Cardiac fibroblast (primary cell): ENCODE measurements at regions not wholly inside any gene's neighbourhood (a gene's known extent, or its start where the extent isn't known, plus 50 kb on each side); places are given as distances from the start of the nearest gene placed in this dataset.

ENCODE experiments used
- DNase-seq, 2 donors: peaks; one replicate each; pipeline versions ENCODE4 v3.0.0 to v3.0.0-alpha.2; 2010; ENCODE audit warnings: low read depth in 2 of 2
- H3K4me3 ChIP-seq, 2 donors: replicated peaks in 1 of 2; 1 replicate in 1 of 2; 2 replicates in 1 of 2; pipeline ENCODE4 v1.5.1; 2011; ENCODE audit warnings: low read depth in 2 of 2, low read length in 2 of 2, mild to moderate bottlenecking in 2 of 2, moderate library complexity in 1 of 2
- TF ChIP-seq, protein P1 (sequence below): IDR thresholded peaks from one replicate; pipeline ENCODE4 v1.5.1; 2011; ENCODE audit warnings: low read depth, mild to moderate bottlenecking, low read length, inconsistent platforms

DNA sequence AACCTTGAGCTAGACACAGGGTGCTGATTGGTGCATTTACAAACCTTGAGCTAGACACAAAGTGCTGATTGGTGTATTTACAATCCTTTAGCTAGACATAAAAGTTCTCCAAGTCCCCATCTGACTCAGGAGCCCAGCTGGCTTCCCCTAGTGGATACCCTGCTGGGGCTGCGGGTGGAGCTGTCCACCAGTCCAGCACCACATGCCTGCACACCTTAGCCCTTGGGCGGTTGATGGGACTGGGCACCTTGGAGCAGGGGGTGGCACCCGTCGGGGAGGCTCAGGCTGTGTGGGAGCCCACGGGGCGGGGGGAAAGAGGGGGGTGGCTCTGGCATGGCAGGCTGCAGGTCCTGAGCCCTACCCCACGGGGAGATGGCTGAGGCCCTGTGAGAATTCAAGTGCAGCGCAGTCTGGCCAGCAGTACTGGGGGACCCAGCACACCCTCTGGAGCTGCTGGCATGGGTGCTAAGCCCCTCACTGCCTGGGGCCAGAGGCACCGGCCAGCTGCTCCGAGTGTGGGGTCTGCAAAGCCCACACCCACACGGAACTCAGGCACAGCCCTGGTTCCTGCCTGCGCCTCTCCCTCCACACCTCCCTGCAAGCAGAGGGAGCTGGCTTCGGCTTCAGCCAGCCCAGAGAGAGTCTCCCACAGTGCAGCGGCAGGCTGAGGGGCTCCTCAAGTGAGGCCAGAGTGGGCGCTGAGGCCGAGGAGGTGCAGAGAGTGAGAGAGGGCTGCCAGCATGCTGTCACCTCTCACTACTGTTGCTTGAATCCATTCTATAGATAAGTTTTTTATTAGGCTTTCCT, 369.8 kb upstream of the SMIM30 start:
- no peak for DNase-seq
- no peak overlapping the region for H3K4me3 ChIP-seq
- TF ChIP-seq, protein P1, sequence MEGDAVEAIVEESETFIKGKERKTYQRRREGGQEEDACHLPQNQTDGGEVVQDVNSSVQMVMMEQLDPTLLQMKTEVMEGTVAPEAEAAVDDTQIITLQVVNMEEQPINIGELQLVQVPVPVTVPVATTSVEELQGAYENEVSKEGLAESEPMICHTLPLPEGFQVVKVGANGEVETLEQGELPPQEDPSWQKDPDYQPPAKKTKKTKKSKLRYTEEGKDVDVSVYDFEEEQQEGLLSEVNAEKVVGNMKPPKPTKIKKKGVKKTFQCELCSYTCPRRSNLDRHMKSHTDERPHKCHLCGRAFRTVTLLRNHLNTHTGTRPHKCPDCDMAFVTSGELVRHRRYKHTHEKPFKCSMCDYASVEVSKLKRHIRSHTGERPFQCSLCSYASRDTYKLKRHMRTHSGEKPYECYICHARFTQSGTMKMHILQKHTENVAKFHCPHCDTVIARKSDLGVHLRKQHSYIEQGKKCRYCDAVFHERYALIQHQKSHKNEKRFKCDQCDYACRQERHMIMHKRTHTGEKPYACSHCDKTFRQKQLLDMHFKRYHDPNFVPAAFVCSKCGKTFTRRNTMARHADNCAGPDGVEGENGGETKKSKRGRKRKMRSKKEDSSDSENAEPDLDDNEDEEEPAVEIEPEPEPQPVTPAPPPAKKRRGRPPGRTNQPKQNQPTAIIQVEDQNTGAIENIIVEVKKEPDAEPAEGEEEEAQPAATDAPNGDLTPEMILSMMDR = no peak

DNA sequence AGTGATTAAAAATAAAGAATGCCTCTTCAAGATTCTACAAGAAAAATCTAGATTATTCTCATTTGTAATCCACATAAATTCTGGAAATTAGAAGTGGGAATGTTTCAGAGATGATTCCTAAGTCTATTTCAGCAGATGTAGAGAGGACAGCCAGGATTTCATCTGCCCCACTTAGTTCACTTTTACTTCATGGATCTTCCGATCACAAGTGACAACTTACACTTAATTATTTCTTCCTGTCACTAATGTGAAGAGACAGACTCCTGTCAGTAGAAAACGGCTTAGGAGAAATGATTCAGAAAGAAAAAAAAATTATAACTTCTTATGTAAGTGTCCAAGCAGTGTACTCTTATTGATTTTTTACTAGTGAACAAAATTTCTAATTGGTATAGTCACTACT, 368.2 kb upstream of the SMIM30 start:
- H3K4me3 ChIP-seq = no peak overlapping the region
- DNase-seq = no peak

DNA sequence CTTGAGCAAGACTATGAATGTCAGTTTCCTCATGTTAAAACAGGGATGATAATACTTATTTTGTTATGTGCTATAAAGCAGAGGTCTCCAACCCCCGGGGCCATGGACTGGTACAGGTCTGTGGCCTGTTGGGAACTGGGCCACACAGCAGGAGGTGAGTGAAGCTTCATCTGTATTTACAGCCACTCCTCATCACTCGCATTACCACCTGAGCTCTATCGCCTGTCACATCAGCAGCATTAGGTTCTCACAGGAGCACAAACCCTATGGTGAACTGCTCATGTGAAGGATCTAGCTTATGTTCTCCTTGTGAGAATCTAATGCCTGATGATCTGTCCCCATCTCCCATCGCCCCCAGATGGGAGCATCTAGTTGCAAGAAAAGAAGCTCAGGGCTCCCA, 365.3 kb upstream of the SMIM30 start:
- TF ChIP-seq, protein P1 = no peak
- no peak overlapping the region for H3K4me3 ChIP-seq

More for the DNA sequence above, 368.2 kb upstream of the SMIM30 start:
- TF ChIP-seq, protein P1 = no peak

DNA sequence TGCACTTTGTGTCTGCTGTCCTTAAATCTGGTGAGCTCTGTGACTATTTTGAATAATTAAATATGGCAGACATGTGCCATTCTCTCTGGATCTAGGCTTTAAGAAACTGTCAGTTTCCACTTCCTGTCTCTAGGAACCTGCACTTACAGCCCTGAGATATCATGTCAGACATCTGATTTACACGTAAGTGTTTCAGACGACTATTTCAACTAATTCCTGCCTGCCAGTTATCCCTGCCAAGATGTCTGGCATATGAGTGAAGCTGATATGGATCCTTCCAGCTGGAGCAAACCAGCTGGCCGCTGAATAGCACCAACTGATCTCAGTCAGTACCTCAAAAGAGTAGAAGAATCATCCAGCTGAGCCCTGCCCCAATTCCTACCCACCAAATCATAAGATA, 362.2 kb upstream of the SMIM30 start:
- H3K4me3 ChIP-seq = no peak overlapping the region
- DNase-seq = no peak
- TF ChIP-seq, protein P1 = no peak

More for the DNA sequence above, 365.3 kb upstream of the SMIM30 start:
- DNase-seq = no peak

DNA sequence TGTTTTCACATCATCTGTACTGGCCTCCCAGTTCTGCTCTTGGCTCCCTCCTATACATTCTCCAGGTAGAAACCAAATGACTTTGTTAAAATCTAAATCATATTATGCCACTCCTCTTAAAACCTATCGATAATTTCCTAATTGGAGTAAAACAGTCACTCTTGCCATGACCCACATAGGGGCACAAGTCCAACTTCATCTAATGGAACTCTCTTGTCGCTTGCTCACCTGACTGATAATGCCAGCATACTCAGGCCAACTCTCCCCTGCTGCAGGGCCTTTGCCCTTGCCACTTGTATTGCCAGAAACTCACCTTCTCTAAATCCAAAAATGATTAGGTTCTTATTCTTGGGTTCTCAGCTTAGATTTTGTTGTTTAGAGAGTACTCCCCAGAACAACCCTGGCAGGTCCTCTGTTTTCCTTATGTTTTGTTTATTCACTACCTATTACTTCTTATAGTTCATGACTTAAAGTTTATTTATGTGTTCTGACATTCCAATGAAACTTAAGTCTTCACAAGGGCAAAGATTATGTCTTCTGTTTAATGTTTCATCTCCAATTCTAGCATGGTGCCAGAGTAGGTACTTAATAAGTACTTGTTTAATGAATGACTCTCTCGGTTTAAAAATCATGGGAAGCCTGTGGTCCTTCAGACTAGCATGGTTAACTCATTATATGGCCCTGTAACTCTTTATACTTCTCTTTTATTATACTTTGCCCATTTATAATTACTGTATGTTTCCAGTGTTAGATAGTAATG, 345.9 kb upstream of the SMIM30 start:
- TF ChIP-seq, protein P1 = no peak
- H3K4me3 ChIP-seq = no peak overlapping the region
- DNase-seq = no peak

- no peak for DNase-seq
- no peak overlapping the region for H3K4me3 ChIP-seq
- TF ChIP-seq, protein P1 = no peak
These were observed 341.7 kb upstream of the SMIM30 start for GRCh38 chr7:113460067-113460466.
